GM12873 (cell line): ENCODE measurements at regions not wholly inside any gene's neighbourhood (a gene's known extent, or its start where the extent isn't known, plus 50 kb on each side); places are given as distances from the start of the nearest gene placed in this dataset.

ENCODE experiments used
- TF ChIP-seq, protein P1 (sequence below): IDR thresholded peaks from 2 replicates; pipeline ENCODE4 v1.5.1; 2012; ENCODE audit warnings: low read depth, mild to moderate bottlenecking, moderate library complexity, low read length, control low read depth; ENCODE audit not compliant: insufficient read depth; ENCODE audit errors: missing control alignments

DNA sequence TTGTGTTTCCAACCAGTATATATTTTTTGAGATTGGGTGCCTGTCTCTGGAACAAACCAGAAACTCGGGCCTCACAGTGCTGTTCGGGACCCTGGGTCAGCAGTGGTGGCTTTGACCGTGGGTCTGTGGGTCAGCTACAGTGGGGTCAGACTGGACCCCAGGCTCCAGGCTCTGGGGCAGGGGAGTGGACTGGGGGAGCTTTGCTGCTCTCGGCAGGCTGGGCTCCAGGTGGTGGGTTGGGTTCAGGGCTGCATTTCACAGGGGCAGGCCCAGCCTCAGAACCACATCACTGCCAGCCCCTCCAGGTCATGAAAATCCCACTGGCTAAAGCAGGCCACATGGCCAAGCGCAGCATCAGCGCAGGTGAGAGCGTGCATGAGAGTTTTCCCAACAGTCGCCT is 1279.3 kb downstream of the BRD1 start:
- TF ChIP-seq, protein P1, sequence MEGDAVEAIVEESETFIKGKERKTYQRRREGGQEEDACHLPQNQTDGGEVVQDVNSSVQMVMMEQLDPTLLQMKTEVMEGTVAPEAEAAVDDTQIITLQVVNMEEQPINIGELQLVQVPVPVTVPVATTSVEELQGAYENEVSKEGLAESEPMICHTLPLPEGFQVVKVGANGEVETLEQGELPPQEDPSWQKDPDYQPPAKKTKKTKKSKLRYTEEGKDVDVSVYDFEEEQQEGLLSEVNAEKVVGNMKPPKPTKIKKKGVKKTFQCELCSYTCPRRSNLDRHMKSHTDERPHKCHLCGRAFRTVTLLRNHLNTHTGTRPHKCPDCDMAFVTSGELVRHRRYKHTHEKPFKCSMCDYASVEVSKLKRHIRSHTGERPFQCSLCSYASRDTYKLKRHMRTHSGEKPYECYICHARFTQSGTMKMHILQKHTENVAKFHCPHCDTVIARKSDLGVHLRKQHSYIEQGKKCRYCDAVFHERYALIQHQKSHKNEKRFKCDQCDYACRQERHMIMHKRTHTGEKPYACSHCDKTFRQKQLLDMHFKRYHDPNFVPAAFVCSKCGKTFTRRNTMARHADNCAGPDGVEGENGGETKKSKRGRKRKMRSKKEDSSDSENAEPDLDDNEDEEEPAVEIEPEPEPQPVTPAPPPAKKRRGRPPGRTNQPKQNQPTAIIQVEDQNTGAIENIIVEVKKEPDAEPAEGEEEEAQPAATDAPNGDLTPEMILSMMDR = no peak

DNA sequence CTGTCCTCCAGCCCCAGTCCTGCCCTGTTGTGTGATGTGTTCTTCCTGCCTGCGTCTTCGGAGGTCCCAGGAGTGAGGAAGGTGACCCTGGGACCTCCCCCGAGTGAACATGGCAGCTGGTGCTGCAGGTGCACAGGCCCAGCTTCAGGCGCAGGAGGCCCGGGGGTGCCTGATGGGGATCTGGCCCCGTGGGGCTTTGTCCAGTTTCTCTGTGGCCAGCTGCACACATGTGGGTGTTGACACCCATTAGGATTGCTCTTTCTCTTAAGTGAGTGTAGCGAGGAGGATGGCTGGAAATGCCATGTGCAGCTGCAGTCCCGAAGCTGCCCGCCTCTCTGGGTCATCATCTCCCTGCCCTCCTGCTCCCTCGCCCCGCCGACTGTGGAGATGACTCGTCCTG is 1279.7 kb downstream of the BRD1 start:
- TF ChIP-seq, protein P1 = no peak

- TF ChIP-seq, protein P1 = no peak
These were observed 1280.8 kb downstream of the BRD1 start for GRCh38 chr22:48546653-48547424.

GRCh38 chr22:48545987-48546386 is 1281.7 kb downstream of the BRD1 start:
- TF ChIP-seq, protein P1 = no peak

DNA sequence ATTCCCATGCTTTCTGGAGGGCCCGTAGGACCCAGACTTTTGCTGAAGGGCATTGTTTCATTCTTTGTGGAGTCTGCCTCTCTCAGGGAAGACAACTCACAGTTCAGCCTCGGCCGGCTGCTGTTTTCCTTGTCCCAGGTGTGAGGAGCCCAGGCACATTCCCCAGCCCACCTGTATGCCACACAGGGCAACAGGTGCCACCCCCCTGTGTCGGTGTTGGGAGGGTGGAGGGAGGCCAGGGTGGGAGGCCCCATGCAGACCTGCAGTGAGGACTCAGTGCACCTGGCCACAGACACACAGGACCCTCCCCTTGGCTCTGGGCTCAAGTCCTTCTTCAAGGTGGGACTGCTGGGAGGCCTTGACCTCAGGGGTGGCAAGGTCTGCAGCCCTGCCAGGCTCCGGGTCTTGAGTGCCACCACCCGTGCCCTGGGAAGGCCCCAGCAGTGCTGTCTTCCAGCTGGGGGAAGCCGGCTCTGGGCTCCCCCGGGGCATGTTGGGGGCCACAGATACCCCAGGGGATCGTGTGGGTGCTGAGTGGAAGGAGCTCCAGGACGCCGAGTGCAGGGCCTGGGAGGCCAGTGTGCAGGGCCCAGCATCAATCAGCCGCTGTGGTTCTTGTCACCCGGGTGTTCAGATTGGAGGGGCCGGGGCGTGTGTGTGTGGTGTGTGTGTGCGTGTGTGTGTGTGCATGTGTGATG is 1286.1 kb downstream of the BRD1 start:
- TF ChIP-seq, protein P1 = no peak

- TF ChIP-seq, protein P1 = no peak
These were observed 1288.4 kb downstream of the BRD1 start for GRCh38 chr22:48539261-48539660.

- TF ChIP-seq, protein P1 = no peak
These were observed 1289.3 kb downstream of the BRD1 start for GRCh38 chr22:48538291-48538820.
